ENCODE measurements at regions not wholly inside any gene's neighbourhood (a gene's known extent, or its start where the extent isn't known, plus 50 kb on each side); places are given as distances from the start of the nearest gene placed in this dataset.
"Not testable (repeated sequence)": the region's sequence is repeated elsewhere in the genome, so short reads cannot be mapped to it uniquely, and the experiment has no call there.

DNA sequence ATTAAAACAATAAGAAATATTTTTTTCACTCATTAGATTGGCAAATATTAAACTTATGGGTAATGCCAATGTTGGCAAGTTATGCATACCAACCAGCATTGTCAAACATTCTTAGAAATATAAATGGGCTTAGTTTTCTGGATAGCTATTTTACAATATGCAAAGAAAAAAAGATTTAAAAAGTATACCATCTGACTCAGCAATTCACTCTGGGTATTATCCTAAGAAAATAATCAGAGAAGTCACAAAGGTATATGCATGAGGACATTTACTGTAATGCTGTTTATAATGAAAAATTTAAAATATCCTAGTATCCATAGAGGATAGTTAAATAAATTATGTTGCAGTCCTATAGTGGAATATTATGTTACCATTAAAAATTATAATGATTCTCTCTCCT, 57.4 kb upstream of the PTPDC1 start:
- Mint-ChIP-seq H3K27me3 (ENCODE audit: low read depth) (no peaks in the 10 kb centered on the region), H3K9me3 (peaks cover 29% of the 10 kb centered on the region)

DNA sequence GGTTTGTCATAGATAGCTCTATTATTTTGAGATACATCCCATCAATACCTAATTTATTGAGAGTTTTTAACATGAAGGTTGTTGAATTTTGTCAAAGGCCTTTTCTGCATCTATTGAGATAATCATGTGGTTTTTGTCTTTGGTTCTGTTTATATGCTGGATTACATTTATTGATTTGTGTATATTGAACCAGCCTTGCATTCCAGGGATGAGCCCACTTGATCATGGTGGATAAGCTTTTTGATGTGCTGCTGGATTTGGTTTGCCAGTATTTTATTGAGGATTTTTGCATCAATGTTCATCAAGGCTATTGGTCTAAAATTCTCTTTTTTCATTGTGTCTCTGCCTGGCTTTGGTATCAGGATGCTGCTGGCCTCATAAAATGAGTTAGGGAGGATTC, 61.8 kb upstream of the PTPDC1 start:
- peaks cover 25% of the 10 kb centered on the region for H3K9me3 Mint-ChIP-seq
- not testable (repeated sequence) for H3K27ac Mint-ChIP-seq; H3K36me3 Mint-ChIP-seq (ENCODE audit: low read depth); H3K4me3 Mint-ChIP-seq; H3K27me3 Mint-ChIP-seq (ENCODE audit: low read depth)
- H3K4me1 Mint-ChIP-seq: peaks cover 15% of the 10 kb centered on the region

More for the DNA sequence above, 57.4 kb upstream of the PTPDC1 start:
- no peak overlapping the region for H3K27ac Mint-ChIP-seq
- peaks cover 12% of the 10 kb centered on the region for H3K36me3 Mint-ChIP-seq (ENCODE audit: low read depth)
- no peak overlapping the region for H3K4me3 Mint-ChIP-seq
- H3K4me1 Mint-ChIP-seq: peaks cover 10% of the 10 kb centered on the region
- TF ChIP-seq, protein P1, sequence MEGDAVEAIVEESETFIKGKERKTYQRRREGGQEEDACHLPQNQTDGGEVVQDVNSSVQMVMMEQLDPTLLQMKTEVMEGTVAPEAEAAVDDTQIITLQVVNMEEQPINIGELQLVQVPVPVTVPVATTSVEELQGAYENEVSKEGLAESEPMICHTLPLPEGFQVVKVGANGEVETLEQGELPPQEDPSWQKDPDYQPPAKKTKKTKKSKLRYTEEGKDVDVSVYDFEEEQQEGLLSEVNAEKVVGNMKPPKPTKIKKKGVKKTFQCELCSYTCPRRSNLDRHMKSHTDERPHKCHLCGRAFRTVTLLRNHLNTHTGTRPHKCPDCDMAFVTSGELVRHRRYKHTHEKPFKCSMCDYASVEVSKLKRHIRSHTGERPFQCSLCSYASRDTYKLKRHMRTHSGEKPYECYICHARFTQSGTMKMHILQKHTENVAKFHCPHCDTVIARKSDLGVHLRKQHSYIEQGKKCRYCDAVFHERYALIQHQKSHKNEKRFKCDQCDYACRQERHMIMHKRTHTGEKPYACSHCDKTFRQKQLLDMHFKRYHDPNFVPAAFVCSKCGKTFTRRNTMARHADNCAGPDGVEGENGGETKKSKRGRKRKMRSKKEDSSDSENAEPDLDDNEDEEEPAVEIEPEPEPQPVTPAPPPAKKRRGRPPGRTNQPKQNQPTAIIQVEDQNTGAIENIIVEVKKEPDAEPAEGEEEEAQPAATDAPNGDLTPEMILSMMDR (IDR thresholded peaks at IDR 0.05; ENCODE audit: unreplicated experiment in 3 of 3): no peak

DNA sequence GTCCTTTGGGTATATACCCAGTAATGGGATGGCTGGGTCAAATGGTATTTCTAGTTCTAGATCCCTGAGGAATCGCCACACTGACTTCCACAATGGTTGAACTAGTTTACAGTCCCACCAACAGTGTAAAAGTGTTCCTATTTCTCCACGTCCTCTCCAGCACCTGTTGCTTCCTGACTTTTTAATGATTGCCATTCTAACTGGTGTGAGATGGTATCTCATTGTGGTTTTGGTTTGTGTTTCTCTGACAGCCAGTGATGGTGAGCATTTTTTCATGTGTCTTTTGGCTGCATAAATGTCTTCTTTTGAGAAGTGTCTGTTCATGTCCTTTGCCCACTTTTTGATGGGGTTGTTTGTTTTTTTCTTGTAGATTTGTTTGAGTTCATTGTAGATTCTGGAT, 63.4 kb upstream of the PTPDC1 start:
- H3K36me3 Mint-ChIP-seq (ENCODE audit: low read depth); H3K27me3 Mint-ChIP-seq (ENCODE audit: low read depth); H3K4me3 Mint-ChIP-seq; H3K27ac Mint-ChIP-seq: not testable (repeated sequence)
- H3K4me1 Mint-ChIP-seq: peaks cover 15% of the 10 kb centered on the region
- peaks cover 17% of the 10 kb centered on the region for H3K9me3 Mint-ChIP-seq

DNA sequence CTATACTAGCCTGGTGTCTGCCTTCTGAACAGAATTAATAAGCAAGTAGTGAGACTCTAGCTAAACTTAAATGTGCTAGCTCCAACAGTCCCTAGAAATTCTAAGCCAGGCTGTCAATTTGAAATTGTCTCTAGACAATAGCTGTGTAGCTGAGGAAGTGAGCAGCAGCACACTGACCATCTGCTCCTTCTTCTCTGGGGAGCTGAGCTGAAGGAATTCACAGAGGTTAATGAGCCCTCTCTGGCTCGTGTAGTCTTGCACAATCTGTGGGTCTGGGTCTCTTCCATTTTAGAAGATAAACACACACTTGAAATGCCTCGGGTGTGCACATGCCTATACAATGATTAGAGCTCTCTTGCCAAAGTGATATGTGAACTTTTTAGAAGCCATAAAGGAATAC, 63.5 kb upstream of the BARX1 start:
- peak overlapping the region; percentile 26 to 84 (median 51) for H3K27ac Mint-ChIP-seq
- no peak overlapping the region for H3K4me3 Mint-ChIP-seq
- H3K9me3 Mint-ChIP-seq: peaks cover 6% of the 10 kb centered on the region
- H3K36me3 Mint-ChIP-seq (ENCODE audit: low read depth): no peaks in the 10 kb centered on the region
- peaks cover 26% of the 10 kb centered on the region for H3K4me1 Mint-ChIP-seq
- no peaks in the 10 kb centered on the region for H3K27me3 Mint-ChIP-seq (ENCODE audit: low read depth)
- TF ChIP-seq, protein P1 (IDR thresholded peaks at IDR 0.05; ENCODE audit: unreplicated experiment in 3 of 3): no peak

DNA sequence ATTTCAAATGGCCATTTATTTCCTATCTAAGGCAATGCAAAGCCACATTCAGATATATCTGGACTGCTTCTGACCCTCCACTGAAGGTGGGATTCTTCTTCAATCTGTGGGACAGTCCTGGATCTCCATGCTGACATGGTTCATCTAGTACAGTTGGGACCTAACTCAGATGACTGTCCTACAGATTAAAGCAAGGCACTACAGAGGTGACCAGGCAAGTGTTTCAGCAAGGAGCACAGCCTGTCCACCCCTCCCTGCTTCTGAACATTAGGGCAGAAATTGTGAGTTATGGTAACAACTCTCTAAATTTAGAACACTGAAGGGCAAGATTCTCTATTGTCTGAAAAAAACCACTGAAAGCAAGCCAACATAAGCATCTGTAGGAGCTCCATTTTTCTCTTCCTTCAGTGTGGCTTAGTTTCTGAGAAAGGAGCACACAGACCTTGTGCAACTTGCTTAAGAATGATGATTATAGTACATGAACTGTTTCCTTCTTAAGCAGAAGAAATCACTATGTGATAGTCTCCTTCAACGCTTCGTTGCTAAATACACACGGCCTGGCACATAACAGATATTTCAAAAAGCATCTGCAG, 62.9 kb upstream of the BARX1 start:
- no peaks in the 10 kb centered on the region for H3K36me3 Mint-ChIP-seq (ENCODE audit: low read depth)
- peaks cover 26% of the 10 kb centered on the region for H3K4me1 Mint-ChIP-seq
- H3K27me3 Mint-ChIP-seq (ENCODE audit: low read depth): no peaks in the 10 kb centered on the region
- TF ChIP-seq, protein P1 (IDR thresholded peaks at IDR 0.05; ENCODE audit: unreplicated experiment in 3 of 3): no peak
- peak overlapping the region; percentile 26 to 84 (median 51) for H3K27ac Mint-ChIP-seq
- no peak overlapping the region for H3K4me3 Mint-ChIP-seq
- H3K9me3 Mint-ChIP-seq: peaks cover 2% of the 10 kb centered on the region

DNA sequence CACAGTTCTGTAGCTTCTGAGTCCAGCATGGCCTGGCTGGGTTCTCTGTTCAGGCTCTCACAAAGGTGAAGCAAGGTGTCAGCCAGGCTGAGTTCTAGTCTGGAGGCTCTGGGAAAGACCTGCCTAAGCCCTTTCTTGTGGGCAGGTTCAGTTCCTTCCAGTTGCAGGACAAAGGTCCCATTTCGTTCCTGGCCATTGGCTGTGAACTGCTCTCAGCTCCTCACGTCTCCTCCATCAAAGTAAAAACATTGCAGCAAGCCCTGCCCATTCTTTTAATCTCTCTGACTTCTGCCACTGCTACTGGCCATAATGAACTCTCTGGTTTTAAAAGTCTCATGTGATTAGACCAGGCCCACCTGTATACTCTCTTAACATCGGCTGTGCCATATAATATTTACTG, 61.6 kb upstream of the BARX1 start:
- TF ChIP-seq, protein P1 (IDR thresholded peaks at IDR 0.05; ENCODE audit: unreplicated experiment in 3 of 3): no peak
- Mint-ChIP-seq H3K27ac (no peak overlapping the region), H3K4me1 (peaks cover 26% of the 10 kb centered on the region), H3K36me3 (ENCODE audit: low read depth) (no peaks in the 10 kb centered on the region), H3K4me3 (no peak overlapping the region), H3K9me3 (peaks cover 2% of the 10 kb centered on the region), H3K27me3 (ENCODE audit: low read depth) (no peaks in the 10 kb centered on the region)

DNA sequence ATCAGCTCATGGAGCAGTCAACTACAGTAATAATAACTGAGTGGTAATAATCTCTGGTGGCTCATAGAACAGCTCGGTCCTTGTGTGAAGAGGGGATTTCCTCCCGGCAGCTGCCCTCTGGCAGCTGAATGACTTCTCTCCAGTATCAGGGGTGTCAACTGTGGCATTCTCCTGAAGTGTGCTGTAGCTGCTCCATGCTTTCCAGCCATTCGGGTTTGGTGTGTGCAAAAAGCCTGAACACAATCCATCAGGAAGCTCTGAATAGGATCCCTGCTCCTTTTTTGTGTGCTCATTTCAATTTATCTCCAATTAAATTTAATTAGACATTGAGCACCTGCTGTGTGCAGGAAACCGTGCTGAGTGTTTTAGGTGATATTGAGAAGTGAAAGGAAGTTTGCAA, 59.8 kb upstream of the BARX1 start:
- H3K4me1 Mint-ChIP-seq: peaks cover 29% of the 10 kb centered on the region
- TF ChIP-seq, protein P1 (IDR thresholded peaks at IDR 0.05; ENCODE audit: unreplicated experiment in 3 of 3): no peak
- no peaks in the 10 kb centered on the region for H3K36me3 Mint-ChIP-seq (ENCODE audit: low read depth)
- H3K9me3 Mint-ChIP-seq: no peaks in the 10 kb centered on the region
- no peaks in the 10 kb centered on the region for H3K27me3 Mint-ChIP-seq (ENCODE audit: low read depth)
- H3K27ac Mint-ChIP-seq: no peak overlapping the region
- H3K4me3 Mint-ChIP-seq: no peak overlapping the region
